Natural killer cell (primary cell): ENCODE measurements at regions not wholly inside any gene's neighbourhood (a gene's known extent, or its start where the extent isn't known, plus 50 kb on each side); places are given as distances from the start of the nearest gene placed in this dataset.

Experiments
- ATAC-seq, 3 donors: fragments of 150-1000 bp in 2 of 3; fragments of 200-7000 bp in 1 of 3; cut with Tn5 transposase; 1 replicate in 1 of 3; 2 replicates in 2 of 3; pipeline ENCODE4 v1.10.0; 2021; ENCODE audit warnings: mild to moderate bottlenecking in 2 of 3, moderate library complexity in 2 of 3
- DNase-seq, 2 donors: peaks; one replicate each; pipeline versions ENCODE4 v3.0.0 to v3.0.0-alpha.2; 2013 to 2021; ENCODE audit warnings: mixed read lengths in 1 of 2
- H3K27ac ChIP-seq: one replicate; pipeline ENCODE4 v1.5.1; 2013; ENCODE audit warnings: mild to moderate bottlenecking, low read length
- H3K27me3 ChIP-seq: one replicate; pipeline ENCODE4 v1.6.1; 2013; ENCODE audit warnings: low read length; ENCODE audit not compliant: control insufficient read depth, insufficient read depth
- H3K36me3 ChIP-seq: one replicate; pipeline ENCODE4 v1.6.1; 2013; ENCODE audit warnings: low read length; ENCODE audit not compliant: control insufficient read depth, insufficient read depth
- H3K4me1 ChIP-seq: one replicate; pipeline ENCODE4 v1.6.1; 2013; ENCODE audit warnings: low read length; ENCODE audit not compliant: control insufficient read depth, insufficient read depth
- H3K4me3 ChIP-seq: one replicate; pipeline ENCODE4 v1.5.1; 2013; ENCODE audit warnings: low read length
- H3K9me3 ChIP-seq: one replicate; pipeline ENCODE4 v1.6.1; 2013; ENCODE audit warnings: low read length; ENCODE audit not compliant: control insufficient read depth, insufficient read depth
- H3K27ac Mint-ChIP-seq, 2 donors: one replicate each; pipeline ENCODE4 v1.8.0; 2022; ENCODE audit warnings: mild to moderate bottlenecking in 2 of 2, mixed read lengths in 2 of 2, moderate library complexity in 1 of 2
- H3K27me3 Mint-ChIP-seq, 2 donors: one replicate each; pipeline ENCODE4 v1.8.0; 2022; ENCODE audit warnings: low read depth in 2 of 2, mixed read lengths in 2 of 2
- H3K36me3 Mint-ChIP-seq: one replicate; pipeline ENCODE4 v1.8.0; 2022; ENCODE audit warnings: mixed read lengths
- H3K4me1 Mint-ChIP-seq, 2 donors: one replicate each; pipeline ENCODE4 v1.8.0; 2022; ENCODE audit warnings: mixed read lengths in 2 of 2
- H3K4me3 Mint-ChIP-seq: one replicate; pipeline ENCODE4 v1.8.0; 2022; ENCODE audit warnings: mild to moderate bottlenecking, moderate library complexity, mixed read lengths
- H3K9me3 Mint-ChIP-seq, 2 donors: one replicate each; pipeline ENCODE4 v1.8.0; 2022; ENCODE audit warnings: mixed read lengths in 2 of 2
- WGBS: methylation state at CpG from one replicate; pipeline ENCODE4 v1.1.7; 2013; ENCODE audit warnings: missing lambda C conversion rate; ENCODE audit not compliant: insufficient coverage; 5-methylcytosine and 5-hydroxymethylcytosine counted together
- intact Hi-C: fragments of 100-400 bp; cut with micrococcal nuclease; formaldehyde crosslinking; loops from one replicate; pipeline ENCODE4 v1.14.2; 2022
- TF ChIP-seq, protein P1 (sequence below): fragments of 200-600 bp; IDR thresholded peaks from one replicate; pipeline ENCODE4 v1.8.0; 2022; ENCODE audit warnings: antibody characterized with exemption

DNA sequence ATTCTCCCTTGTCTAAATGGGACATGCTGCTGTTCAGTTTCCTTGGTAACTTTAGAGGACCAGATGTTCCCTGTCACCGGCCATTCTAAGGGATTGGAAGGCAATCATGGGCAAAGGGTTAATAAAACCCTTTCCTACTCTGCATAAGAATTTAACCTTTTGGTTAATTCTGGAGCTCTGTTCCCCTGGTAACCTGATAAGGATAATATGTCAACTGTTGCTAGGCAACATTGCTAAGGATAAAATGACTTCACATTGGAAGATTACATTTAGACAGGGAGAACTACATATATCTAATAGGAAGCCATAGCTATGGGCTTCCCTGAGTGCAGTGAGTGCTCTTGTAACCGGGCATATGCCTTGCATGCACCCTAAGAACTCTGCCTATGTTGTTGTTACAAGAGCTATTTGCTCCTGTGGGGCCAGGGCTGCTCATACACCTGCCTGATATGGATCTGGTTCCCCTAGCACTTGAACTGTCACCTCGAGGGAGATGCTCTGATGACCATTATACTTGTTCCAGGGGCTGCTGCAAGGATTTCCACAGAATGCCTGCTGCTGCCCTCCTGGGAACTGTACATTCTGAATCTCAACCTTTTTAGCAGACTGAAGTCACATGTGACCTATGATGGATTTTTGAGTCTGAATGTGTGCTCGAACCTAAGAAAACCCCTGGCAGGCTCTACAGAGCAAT lies 326.3 kb upstream of the PDZRN3 start:
- WGBS, result 65% methylated on average over 4 of the region's 4 CpGs
- Mint-ChIP-seq H3K9me3 (peaks cover 7 to 17% of the 10 kb centered on the region in 2 donors), H3K36me3 (no peaks in the 10 kb centered on the region), H3K4me1 (no peaks in the 10 kb centered on the region), H3K4me3 (no peak overlapping the region), H3K27ac (no peak overlapping the region), H3K27me3 (no peaks in the 10 kb centered on the region)
- DNase-seq, result no peak
- no peak for ATAC-seq
- intact Hi-C loops, result no loop called here
- no peaks in the 10 kb centered on the region for H3K36me3 ChIP-seq
- H3K4me3 ChIP-seq, result no peak overlapping the region
- H3K4me1 ChIP-seq, result no peaks in the 10 kb centered on the region
- TF ChIP-seq, protein P1, sequence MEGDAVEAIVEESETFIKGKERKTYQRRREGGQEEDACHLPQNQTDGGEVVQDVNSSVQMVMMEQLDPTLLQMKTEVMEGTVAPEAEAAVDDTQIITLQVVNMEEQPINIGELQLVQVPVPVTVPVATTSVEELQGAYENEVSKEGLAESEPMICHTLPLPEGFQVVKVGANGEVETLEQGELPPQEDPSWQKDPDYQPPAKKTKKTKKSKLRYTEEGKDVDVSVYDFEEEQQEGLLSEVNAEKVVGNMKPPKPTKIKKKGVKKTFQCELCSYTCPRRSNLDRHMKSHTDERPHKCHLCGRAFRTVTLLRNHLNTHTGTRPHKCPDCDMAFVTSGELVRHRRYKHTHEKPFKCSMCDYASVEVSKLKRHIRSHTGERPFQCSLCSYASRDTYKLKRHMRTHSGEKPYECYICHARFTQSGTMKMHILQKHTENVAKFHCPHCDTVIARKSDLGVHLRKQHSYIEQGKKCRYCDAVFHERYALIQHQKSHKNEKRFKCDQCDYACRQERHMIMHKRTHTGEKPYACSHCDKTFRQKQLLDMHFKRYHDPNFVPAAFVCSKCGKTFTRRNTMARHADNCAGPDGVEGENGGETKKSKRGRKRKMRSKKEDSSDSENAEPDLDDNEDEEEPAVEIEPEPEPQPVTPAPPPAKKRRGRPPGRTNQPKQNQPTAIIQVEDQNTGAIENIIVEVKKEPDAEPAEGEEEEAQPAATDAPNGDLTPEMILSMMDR, result no peak
- no peaks in the 10 kb centered on the region for H3K27me3 ChIP-seq
- no peak overlapping the region for H3K27ac ChIP-seq
- H3K9me3 ChIP-seq, result peaks cover 3% of the 10 kb centered on the region

GRCh38 chr3:73945541-73945940 lies 320.8 kb upstream of the PDZRN3 start:
- H3K9me3 Mint-ChIP-seq, result peaks cover 6 to 19% of the 10 kb centered on the region in 2 donors
- intact Hi-C loops, result no loop called here
- Histone ChIP-seq H3K4me1 (no peaks in the 10 kb centered on the region), H3K36me3 (no peaks in the 10 kb centered on the region), H3K4me3 (no peak overlapping the region), H3K27me3 (no peaks in the 10 kb centered on the region), H3K27ac (no peak overlapping the region), H3K9me3 (no peaks in the 10 kb centered on the region)
- TF ChIP-seq, protein P1, result no peak
- no peak for ATAC-seq
- DNase-seq, result no peak
- H3K27ac Mint-ChIP-seq, result no peak overlapping the region
- peaks cover 6% of the 10 kb centered on the region for H3K36me3 Mint-ChIP-seq
- no peak overlapping the region for H3K4me3 Mint-ChIP-seq
- no peaks in the 10 kb centered on the region for H3K27me3 Mint-ChIP-seq
- WGBS, result 76% methylated on average over 4 of the region's 4 CpGs
- no peaks in the 10 kb centered on the region for H3K4me1 Mint-ChIP-seq

DNA sequence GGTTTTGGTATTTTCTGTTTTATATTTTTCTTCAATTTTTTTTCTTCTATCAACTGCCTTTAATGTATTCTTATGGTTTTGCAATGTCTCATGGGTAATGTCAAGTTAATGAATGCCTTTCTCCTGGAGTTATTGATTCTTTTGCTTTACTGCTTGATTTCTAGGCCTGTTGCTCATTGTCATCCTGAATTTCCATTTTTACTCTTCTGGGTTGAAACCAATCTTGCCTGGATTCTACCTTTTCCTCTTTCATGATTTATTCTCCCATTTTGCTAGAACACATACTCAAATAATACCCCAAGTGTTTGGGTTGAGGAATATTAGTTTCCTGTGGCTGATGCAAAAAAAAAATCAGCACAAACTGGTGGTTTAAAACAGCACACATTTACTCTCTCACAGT lies 315.2 kb upstream of the PDZRN3 start:
- Histone ChIP-seq H3K27ac (no peak overlapping the region), H3K36me3 (no peaks in the 10 kb centered on the region), H3K27me3 (no peaks in the 10 kb centered on the region), H3K4me3 (no peak overlapping the region), H3K9me3 (no peaks in the 10 kb centered on the region), H3K4me1 (no peaks in the 10 kb centered on the region)
- peaks cover 6% of the 10 kb centered on the region for H3K36me3 Mint-ChIP-seq
- H3K4me3 Mint-ChIP-seq, result no peak overlapping the region
- no peak overlapping the region for H3K27ac Mint-ChIP-seq
- TF ChIP-seq, protein P1, result no peak
- H3K9me3 Mint-ChIP-seq, result peaks cover 7 to 10% of the 10 kb centered on the region in 2 donors
- H3K27me3 Mint-ChIP-seq, result no peaks in the 10 kb centered on the region
- DNase-seq, result no peak
- no peaks in the 10 kb centered on the region for H3K4me1 Mint-ChIP-seq
- intact Hi-C loops, result no loop called here
- no peak for ATAC-seq

- no peak for ATAC-seq
- TF ChIP-seq, protein P1, result no peak
These were observed 308.8 kb upstream of the PDZRN3 start for GRCh38 chr3:73933585-73933984.

More at GRCh38 chr3:73933585-73933984, 308.8 kb upstream of the PDZRN3 start:
- Mint-ChIP-seq H3K9me3 (peaks cover 10 to 12% of the 10 kb centered on the region in 2 donors), H3K36me3 (peaks cover 6% of the 10 kb centered on the region), H3K27ac (no peak overlapping the region), H3K27me3 (no peaks in the 10 kb centered on the region), H3K4me1 (no peaks in the 10 kb centered on the region), H3K4me3 (no peak overlapping the region)
- H3K9me3 ChIP-seq, result peaks cover 3% of the 10 kb centered on the region
- no peak overlapping the region for H3K4me3 ChIP-seq
- intact Hi-C loops, result no loop called here
- no peak overlapping the region for H3K27ac ChIP-seq
- WGBS, result 64% methylated on average over 2 of the region's 3 CpGs
- DNase-seq, result no peak
- H3K4me1 ChIP-seq, result no peaks in the 10 kb centered on the region
- no peaks in the 10 kb centered on the region for H3K36me3 ChIP-seq
- H3K27me3 ChIP-seq, result no peaks in the 10 kb centered on the region
